H1 (cell line): ENCODE measurements at regions not wholly inside any gene's neighbourhood (a gene's known extent, or its start where the extent isn't known, plus 50 kb on each side); places are given as distances from the start of the nearest gene placed in this dataset.

Experiments
- RAD21 ChIP-seq, 2 experiments: IDR thresholded peaks in 1 of 2; conservative IDR thresholded peaks in 1 of 2; 2 replicates each; pipeline ENCODE4 v1.6.1; 2011; ENCODE audit warnings: low read depth in 2 of 2, low read length in 2 of 2, improper control_type of control experiment in 1 of 2, inconsistent platforms in 1 of 2, mild to moderate bottlenecking in 1 of 2, moderate library complexity in 1 of 2

- TF ChIP-seq RAD21 (IDR thresholded peaks at IDR 0.05 in 1 of 2, conservative IDR thresholded peaks at IDR 0.05 in 1 of 2; ENCODE audit: low read depth in 2 of 2, low read length in 2 of 2) = no peak
Measured at GRCh38 chr3:99418209-99418635, 220.2 kb upstream of the COL8A1 start (continued).
